ENCODE measurements at regions not wholly inside any gene's neighbourhood (a gene's known extent, or its start where the extent isn't known, plus 50 kb on each side); places are given as distances from the start of the nearest gene placed in this dataset.
A peak's percentile ranks its signal among the peaks of the same experiment; 100 is the strongest.

DNA sequence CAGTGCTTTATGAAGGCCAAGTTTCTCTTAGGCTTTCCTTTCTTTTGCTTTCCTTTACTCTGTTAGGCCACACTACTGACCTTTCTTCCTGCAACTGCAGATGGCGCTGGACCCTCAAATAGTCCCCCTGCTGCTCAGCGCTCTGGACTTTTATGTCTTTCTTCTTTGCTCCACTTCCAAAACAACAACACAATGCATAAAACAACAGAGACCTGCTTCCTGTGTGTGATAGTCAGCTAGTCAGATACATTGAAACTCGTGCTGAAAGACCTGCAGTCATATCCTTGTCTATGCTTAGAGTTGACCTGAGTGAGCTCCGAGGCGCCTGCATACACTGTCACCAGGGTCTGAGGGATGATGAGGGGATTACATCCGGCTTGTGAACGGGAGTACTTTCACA lies 108.9 kb upstream of the TEX13D start:
- TF ChIP-seq, protein P1, sequence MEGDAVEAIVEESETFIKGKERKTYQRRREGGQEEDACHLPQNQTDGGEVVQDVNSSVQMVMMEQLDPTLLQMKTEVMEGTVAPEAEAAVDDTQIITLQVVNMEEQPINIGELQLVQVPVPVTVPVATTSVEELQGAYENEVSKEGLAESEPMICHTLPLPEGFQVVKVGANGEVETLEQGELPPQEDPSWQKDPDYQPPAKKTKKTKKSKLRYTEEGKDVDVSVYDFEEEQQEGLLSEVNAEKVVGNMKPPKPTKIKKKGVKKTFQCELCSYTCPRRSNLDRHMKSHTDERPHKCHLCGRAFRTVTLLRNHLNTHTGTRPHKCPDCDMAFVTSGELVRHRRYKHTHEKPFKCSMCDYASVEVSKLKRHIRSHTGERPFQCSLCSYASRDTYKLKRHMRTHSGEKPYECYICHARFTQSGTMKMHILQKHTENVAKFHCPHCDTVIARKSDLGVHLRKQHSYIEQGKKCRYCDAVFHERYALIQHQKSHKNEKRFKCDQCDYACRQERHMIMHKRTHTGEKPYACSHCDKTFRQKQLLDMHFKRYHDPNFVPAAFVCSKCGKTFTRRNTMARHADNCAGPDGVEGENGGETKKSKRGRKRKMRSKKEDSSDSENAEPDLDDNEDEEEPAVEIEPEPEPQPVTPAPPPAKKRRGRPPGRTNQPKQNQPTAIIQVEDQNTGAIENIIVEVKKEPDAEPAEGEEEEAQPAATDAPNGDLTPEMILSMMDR (IDR thresholded peaks at IDR 0.05; ENCODE audit: borderline replicate concordance, extremely low read depth, low read length, poor library complexity, severe bottlenecking): peak; percentile 20
- TF ChIP-seq EZH2 (IDR thresholded peaks at IDR 0.05; ENCODE audit: borderline replicate concordance, low read depth, low read length, severe bottlenecking): no peak
